ENCODE measurements at regions not wholly inside any gene's neighbourhood (a gene's known extent, or its start where the extent isn't known, plus 50 kb on each side); places are given as distances from the start of the nearest gene placed in this dataset.
"Not testable (repeated sequence)": the region's sequence is repeated elsewhere in the genome, so short reads cannot be mapped to it uniquely, and the experiment has no call there.

DNA sequence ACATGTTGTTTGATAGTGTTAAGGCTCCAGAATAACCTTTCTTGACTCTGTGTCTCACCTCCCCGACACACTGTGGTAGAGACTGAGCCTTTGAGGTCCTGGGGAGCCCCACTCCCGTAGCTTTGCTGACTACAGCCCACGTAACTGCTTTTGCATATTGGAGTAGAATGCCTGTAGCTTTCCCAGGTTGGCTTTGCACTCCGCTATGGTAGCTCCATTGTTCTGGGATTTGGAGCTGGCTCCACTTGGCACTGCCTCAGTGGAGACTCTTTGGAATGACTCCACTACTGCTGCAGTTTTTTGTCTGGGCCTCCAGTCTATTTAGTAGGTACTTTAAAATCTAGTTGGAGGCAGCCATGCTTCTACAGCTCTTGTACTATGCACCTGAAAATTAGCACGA, 56.2 kb upstream of the ANXA1 start:
- intact Hi-C loops (cut with micrococcal nuclease) = no loop called here

DNA sequence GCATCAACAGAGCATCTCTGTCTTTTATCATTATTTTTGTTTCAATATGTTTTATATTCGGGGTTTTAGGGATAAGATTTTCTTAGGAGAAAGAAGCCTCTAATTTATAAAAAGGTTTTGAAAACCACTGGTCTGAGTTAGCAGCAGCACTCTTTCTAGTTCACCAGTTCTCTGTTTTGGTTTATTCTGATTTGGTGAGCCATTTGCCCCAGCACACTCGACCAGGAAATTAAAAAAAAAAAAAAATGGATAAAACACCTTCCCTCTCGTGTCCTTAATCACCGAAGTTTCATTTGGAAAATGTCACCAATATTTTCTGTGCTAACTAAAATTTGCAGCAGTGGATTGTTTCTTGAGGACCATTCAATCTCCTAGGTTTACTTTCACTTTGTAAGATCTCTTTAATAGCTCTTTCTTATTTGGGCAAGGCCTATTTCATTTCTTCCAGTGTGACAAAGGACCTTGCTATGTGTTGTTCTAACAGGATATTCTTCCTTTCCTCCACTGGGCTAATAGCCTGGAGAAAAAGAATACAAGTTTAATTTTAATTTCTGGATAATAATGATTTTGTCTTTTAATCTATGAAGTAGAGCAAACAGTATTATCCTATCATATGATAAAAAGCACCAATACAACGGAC, 57.8 kb upstream of the ANXA1 start:
- intact Hi-C loops (cut with micrococcal nuclease) = no loop called here

DNA sequence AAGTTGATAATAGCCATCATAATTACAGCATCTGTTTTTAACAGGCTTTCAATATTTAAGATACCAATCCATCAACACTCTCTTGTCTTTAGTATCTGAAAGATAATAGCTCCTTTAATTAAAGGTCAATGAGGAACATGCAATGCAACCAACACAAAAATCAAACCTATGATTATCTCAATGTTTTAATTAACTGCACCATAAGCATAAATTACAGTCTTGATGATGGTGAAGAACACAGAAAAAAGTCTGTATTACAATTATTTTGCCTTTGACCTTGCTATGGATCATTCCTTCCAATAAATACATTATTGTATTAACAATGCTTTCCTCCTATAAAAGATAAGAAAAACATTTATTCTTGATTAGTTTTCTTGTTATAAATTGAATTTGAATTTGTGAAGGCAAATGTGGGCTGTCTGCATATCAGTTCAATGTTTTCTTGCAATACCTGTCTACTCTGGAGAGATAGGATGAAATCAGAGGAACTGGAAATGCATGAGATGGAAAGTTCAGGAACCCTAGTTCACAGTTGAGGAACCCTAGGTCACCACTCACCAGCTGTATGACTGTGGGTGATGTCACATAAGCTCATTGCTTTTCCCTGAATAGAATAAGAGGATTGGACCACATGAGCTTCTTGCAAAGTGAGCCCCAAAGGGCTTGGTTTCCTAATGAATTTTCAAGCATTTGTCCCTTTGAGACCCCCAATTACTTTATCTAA, 58.5 kb upstream of the ANXA1 start:
- intact Hi-C loops (cut with micrococcal nuclease) = no loop called here

DNA sequence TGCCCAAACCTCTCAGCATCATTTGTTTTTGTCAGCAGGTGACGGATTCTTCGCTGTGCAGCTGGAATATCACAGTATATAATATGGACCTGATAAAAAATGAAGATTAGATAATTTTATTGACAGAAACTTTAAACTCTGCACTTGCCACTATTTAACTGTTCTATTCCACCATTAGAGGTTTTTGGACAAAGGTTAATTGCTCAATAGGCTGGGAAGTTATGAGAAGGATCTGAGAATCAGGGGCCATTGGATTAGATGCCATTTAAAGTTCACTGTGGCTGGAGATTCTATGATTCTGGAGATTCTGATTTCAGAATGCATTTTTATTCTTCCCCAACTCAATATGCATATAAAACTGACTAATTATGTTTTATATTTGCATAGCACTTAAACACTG, 59.8 kb upstream of the ANXA1 start:
- intact Hi-C loops (cut with micrococcal nuclease) = no loop called here

DNA sequence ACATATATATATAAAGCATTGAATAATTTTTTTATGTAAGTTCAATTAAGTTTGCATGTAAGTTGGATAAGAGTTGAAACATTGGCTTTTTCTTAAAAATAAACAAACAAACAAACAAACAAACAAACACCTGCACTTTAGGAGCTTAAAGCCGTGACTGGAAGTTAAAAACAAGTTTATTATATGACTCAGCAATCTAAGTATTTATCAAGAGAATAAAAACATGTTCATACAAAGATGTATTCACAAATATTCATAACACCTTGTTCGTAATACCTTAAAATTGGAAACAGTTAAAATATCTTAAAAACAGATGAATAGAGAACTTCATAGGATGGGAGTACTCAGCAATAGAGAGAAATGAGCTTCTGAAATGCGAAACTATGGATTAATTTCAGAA, 61.5 kb upstream of the ANXA1 start:
- intact Hi-C loops (cut with micrococcal nuclease) = no loop called here

DNA sequence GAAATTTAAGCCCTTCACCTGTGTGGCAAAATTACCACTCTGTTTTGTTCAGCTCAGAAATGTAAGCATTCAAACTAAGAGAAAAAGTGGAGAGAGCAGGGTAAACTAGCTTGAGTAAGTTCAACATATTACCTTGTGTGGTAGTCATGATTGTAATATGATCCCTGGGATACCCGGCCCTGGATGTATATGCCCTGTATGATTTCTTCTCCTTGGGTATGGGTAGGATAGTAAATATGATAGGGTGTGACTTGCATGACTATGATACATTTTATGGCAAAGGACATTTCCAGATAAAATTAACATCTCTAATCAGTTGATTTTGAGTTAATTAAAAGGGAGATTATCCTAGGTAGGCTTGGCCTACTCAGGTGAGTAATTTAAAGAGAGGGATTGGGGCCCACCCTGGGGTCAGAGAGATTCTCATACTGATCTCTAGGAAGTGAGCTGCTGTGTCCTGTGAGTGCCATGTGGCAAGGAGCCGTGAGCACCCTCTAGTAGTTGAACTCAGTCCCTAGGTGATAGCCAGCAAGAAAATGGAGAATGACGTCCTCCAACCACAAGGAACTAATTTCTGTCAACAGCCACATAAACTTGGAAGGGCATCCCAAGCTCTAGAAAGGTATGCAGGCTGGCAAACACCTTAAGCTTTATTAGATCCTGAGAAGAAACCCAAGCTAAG, 62.2 kb upstream of the ANXA1 start:
- intact Hi-C loops (cut with micrococcal nuclease) = no loop called here

DNA sequence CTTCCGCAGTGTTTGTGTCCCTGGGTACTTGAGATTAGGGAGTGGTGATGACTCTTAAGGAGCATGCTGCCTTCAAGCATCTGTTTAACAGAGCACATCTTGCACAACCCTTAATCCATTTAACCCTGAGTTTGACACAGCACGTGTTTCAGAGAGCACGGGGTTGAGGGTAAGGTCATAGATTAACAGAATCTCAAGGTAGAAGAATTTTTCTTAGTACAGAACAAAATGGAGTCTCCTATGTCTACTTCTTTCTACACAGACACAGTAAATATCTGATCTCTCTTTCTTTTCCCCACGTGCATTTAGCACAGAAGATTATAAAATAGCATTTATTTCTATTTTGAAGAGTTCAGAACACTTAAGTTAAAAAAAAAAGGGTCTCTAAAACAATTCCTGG, 63.8 kb upstream of the ANXA1 start:
- intact Hi-C loops (cut with micrococcal nuclease) = not testable (repeated sequence)

DNA sequence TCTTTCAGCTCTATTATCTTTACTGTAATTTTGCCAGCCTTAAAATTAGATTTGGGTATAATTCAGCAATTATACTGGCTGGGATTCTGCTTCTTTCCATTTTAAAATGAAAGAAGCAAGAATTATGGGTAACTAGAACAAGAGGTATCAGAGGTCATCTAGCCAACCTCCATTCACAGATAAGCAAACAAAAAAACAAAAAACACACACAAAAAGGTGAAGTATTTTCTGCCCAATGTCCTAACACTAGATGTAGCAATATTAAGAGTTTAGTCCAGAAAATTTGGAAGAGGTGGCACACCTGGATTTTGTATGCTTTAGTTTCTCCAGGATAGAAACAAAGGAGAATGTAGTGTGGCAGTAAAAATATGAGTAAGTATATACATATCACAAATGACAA, 68.1 kb upstream of the ANXA1 start:
- intact Hi-C loops (cut with micrococcal nuclease) = loop anchor here (2.0 to 5.0 kb wide), 3 partner anchors 23 to 801 kb away; no protein-coding TSS in a partner anchor

DNA sequence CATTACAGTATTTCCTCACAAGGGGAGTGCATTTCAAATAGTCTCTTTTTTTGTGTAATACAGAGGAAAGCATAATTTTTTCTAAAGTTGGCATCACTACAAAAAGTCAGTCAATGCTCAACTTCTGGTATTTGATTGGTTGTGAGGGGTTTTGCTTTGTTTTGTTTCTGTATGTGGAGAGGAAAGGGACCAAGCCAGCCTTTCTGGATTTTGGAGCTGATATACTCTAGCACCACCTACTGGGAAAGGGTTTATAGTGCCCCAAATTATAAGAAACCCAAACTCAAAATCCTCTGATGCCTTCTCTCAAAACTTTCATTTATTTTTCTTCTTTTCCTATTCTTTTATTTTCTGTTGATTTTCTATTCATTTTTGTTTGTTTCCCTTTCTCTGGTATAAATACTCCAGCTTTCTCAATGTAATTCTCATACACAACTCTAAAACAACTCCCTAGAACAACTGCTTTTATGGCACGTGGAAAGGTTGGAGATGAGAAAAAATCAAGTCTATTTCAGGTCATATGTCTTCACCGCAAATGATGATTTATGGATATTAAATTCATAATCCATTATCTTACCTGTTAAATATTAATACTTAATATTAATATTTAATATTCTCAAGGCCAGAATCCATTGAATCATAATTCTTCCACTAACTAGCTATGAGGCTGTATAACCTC, 69.5 kb upstream of the ANXA1 start:
- intact Hi-C loops (cut with micrococcal nuclease) = loop anchor here (1.0 to 5.0 kb wide), 5 partner anchors 25 to 1043 kb away; no protein-coding TSS in a partner anchor

DNA sequence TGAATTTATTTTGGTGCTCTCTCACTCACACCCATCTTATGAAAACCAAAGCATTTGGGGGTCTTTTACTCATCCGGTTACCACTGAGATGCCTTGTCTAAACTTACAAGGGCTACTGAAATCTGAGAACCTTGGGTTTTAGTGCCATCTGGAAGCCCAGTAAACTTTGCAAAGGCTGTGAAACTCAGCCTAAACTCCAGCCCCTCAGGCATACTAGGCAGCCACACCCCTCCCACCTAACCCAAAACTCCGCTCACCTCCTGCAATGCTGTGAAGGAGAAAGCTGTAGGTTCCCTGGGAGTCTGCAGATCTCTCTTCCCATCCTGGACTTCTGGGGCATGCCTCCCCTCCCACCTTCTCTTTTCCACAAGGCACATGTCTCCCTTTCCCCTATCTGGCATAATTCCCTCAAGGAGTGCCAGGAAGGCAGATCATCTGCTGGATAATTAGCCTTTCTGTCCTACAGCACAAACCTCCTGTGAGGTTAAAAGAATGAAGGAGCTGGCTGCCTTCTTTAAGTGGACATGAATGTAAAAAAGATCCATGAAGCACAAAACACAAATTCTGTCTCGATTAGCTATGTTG, 71.5 kb upstream of the ANXA1 start:
- intact Hi-C loops (cut with micrococcal nuclease) = loop anchor here (5.0 kb wide), 2 partner anchors 208 to 798 kb away; no protein-coding TSS in a partner anchor

DNA sequence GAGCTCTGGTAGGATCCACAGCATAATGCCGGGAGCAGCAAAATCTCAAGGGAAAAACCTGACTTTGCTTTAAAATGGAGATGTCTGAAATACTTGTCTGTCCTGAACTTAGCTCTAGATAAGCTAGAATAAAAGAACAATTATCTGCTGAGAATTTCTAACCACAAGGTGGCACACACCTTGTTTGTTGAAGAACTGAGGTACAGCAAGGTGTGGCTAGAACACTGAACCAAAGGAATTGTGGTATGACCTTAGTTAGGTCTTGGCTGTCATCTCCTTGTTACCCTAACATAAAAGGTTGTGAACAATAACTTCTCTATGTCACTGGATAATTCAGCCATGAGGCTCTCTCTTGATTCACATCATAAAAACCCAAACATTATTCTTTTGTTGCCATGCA, 72.3 kb upstream of the ANXA1 start:
- intact Hi-C loops (cut with micrococcal nuclease) = no loop called here

DNA sequence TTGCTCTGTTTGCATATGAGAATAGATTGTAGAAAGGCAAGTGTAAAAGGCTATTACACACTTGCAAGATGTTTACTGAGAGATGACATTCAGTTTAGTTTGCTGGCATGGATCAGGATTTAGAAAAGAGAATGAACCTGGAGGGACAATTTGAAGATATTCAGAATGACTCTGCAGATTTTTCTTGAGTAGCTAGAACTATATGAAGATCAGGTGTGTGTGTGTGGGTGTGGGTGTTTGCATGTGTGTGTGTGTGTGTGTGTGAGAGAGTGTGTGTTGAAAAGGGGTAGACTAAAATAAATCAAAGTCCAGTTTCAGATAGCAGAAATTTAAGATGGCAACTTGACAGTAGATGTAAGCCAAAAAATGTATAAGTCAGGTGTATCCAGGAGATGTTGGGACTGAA, 74.0 kb upstream of the ANXA1 start:
- intact Hi-C loops (cut with micrococcal nuclease) = no loop called here

DNA sequence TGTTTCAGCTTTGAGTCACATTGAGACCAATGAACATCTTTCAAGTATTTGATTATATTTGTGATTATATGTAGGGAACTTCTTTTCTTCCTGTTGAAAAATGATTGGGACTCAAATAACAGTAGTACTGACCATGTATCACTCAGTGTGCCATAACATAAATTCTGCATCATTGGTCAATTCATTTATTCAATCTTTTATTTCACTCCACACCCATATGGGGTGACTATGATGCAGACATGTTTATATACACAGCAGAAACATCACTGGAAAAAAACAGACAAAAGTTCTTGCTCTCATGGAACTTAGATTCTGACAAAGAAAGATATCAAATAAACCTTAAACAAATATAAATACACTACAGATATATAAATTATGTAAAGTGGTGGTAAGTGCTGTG, 74.7 kb upstream of the ANXA1 start:
- intact Hi-C loops (cut with micrococcal nuclease) = no loop called here

DNA sequence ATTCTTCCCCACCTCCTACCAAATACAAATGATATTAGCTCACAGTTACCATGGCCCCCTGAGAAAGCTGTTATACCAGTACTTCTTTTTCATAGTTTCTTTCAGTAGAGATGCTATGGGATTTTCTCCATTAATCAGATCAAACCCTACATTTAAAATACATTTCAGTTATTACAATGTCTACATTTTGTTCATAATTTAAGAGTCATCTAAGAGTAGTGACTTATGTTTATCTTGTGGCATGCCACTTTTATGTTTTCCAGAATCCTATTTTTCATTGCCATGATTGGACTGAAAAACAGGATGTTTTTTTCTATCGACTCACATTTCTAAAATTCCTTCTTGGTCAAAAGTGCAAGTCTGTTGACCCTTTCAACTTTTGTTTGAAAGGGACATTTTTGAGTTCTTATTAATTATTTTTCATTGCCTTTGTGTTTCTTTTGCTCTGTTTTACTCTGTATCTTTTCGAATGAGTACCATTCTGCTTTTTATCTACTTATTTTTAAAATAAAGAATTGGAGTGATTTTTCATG, 77.4 kb upstream of the ANXA1 start:
- intact Hi-C loops (cut with micrococcal nuclease) = no loop called here

DNA sequence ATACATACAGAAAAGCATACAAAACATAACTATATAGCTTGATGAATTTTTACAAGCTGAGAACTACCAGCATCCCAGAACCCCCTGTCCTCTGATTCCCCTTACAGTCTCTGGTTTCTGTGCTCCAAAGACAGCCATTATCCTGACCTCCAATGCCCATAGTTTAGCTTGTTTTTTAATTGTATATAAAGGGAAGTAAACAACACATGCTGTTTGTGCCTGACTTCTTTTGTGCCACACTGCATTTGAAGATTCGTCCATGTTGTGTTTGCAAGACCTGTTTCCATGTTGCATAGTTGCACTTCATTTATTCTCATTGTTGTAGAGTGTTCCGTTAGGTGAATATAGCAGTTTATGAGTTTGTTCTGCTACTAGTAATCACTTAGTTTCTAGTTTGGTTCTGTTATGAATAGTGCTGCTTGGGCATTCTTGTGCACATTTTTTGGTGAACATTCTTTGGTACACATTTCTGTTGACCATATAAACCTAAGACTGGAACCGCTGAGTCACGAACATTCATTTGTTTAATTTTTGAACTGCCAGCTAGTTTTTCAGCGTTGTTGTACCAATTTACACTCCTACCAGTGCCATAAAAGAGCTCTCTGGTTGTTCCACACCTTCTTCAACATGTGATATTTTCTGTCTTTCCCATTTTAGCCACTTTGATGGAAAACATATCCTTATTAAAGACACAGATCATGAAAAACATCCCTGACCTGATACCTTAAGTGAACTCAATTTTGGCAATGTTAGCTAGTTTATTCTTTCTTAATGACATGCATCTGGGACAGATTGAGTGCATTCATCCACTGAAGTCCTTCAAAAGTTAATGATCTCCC, 78.1 kb upstream of the ANXA1 start:
- intact Hi-C loops (cut with micrococcal nuclease) = no loop called here

DNA sequence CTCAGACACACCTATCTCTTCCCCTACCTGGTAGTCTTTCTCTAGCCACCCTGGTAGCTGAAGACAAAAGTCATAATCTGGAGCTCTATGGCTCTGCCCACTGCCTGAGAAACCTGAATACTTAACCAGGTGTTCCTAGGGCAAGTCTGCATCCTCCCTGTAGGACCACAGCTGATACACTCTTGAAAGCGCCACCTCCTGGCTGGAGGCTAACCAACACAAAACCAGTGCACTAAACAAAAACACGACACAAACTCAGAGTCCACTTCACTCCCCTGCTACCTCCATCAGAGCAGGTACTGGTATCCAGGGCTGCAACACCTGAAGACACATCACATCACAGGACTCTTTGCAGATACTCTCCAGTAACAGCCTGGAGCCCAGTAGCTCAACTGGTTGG, 84.6 kb upstream of the ANXA1 start:
- intact Hi-C loops (cut with micrococcal nuclease) = no loop called here

DNA sequence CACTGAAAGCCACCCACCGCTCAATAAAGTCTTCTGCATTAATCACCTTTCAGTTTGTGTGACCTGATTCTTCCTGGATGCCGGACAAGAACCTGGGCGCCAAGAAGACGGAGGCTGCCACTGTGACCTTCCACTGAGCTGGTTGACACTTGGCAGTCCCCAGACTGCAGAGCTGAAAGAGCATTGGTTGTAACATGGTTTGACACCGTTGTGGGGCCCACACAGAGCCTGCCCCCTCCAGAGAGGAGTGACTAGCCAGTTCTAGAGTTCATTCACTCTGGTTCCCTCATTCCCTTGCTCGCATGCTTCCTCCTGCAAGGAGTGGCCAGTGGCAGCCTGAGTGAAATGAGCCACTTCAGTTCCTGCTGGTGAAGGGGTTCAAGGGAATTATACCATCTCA, 86.2 kb upstream of the ANXA1 start:
- intact Hi-C loops (cut with micrococcal nuclease) = no loop called here

DNA sequence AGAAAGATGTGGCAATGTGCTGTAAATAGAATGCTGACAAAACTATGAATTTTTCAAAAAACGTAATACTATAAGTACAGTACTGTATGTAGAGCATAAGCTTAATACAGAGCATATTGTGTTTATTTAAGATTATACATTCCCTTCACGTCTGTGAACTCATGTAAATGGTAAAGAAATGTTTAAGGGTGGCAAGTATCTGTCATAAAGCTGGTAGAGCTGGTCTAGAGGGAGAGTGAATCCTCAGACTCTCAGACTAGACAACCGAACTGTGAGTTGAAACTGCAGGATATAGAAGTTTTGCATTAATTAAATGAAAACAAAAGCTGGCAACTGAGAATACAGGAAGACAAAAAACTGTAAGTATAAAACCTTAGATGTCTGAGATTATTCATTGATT, 87.3 kb upstream of the ANXA1 start:
- intact Hi-C loops (cut with micrococcal nuclease) = no loop called here

DNA sequence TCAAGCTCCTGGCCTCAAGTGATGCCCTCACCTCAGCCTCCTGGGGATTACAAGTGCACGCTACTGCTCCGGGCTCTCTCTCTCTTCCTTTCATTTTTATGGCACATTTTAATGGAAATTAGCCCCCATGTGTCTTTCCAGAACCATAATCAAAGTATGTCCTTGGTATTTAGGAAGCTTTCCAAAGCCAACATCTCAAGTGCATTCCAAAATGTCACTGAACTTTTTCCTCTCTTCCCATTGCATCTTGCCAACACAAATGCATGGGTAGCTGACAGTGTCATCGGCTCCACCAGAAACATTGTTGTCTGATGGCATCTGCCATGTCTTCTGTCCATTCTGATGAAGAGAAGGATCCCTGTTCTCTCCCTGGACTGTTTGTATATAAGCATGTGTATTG, 90.5 kb upstream of the ANXA1 start:
- intact Hi-C loops (cut with micrococcal nuclease) = no loop called here

DNA sequence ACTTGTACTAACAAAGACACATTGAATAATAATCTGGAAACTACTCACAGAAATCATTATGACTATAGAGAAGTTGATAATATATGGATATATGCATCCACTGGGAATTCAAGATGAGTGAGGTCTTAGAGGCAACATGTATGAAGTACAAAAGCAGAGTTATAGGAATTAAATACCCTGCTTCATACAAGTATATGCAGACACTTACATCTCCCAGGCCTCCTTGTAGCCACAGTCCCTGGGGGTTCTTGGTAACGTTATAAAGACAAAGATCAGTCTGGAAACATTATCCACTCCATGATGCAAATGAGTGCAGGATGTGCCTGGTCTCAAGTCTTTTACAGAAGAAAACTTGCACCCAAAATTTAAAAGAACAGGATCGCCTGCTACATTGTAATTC, 92.4 kb upstream of the ANXA1 start:
- intact Hi-C loops (cut with micrococcal nuclease) = no loop called here

All from T-helper 1 cell treated with Interleukin-12 subunit alpha and Interleukin-12 subunit beta and Interleukin-4 antibody, amounts not matched to agents 30 ng/mL and 1 ng/mL, for 36 hours (primary cell).